SK-N-SH (cell line): ENCODE measurements at regions not wholly inside any gene's neighbourhood (a gene's known extent, or its start where the extent isn't known, plus 50 kb on each side); places are given as distances from the start of the nearest gene placed in this dataset.

Experiments used
- CTCF ChIA-PET: fragments of 300-600, 350-600 bp; formaldehyde crosslinking; extraction: SDS; loops from one replicate; lab custom pipeline; 2021; lab: Yijun Ruan, JAX
- POLR2A ChIA-PET: fragments of 350-600 bp; sonication (Branson Sonifier 250); formaldehyde crosslinking; extraction: SDS; loops from one replicate; lab custom pipeline; 2020; ENCODE audit warnings: antibody characterized with exemption, inconsistent platforms; lab: Yijun Ruan, JAX
- DNase-seq: peaks from one replicate; pipeline ENCODE4 v3.0.0; 2012
- H2AFZ ChIP-seq: fragments of 200-600 bp; sonication (generic); 2 replicates; pipeline ENCODE4 v1.8.1; 2016; ENCODE audit warnings: antibody characterized with exemption, mild to moderate bottlenecking, low read depth
- H3F3A ChIP-seq: fragments of 200-600 bp; sonication (generic); replicated peaks from 2 replicates; pipeline ENCODE3; 2016; ENCODE audit warnings: antibody characterized with exemption, mild to moderate bottlenecking; ENCODE audit not compliant: insufficient read depth
- H3K27ac ChIP-seq, 2 experiments: fragments of 200-500 bp in 1 of 2; fragments of 200-600 bp in 1 of 2; sonication (Bioruptor generic) in 1 of 2; sonication (generic), shearing (Covaris generic) in 1 of 2; 2 replicates each; pipeline versions ENCODE4 v1.5.1 to v1.6.1; 2014 to 2016; ENCODE audit warnings: low read depth in 2 of 2, inconsistent platforms in 1 of 2, low read length in 1 of 2, mild to moderate bottlenecking in 1 of 2, mixed read lengths in 1 of 2
- H3K27me3 ChIP-seq: fragments of 200-600 bp; sonication (generic), shearing (Covaris generic); 2 replicates; pipeline ENCODE4 v1.6.1; 2016; ENCODE audit warnings: mixed run types; ENCODE audit not compliant: insufficient read depth
- H3K36me3 ChIP-seq, 2 experiments: fragments of 200-500 bp in 1 of 2; fragments of 200-600 bp in 1 of 2; sonication (Bioruptor generic) in 1 of 2; sonication (generic) in 1 of 2; replicated peaks in 1 of 2; 2 replicates each; pipeline versions ENCODE3 to v1.5.1; 2014 to 2016; ENCODE audit warnings: low read length in 1 of 2, mild to moderate bottlenecking in 1 of 2; ENCODE audit not compliant: insufficient read depth in 2 of 2, control insufficient read depth in 1 of 2
- H3K4me1 ChIP-seq, 2 experiments: fragments of 200-500 bp in 1 of 2; fragments of 200-600 bp in 1 of 2; sonication (Bioruptor generic) in 1 of 2; sonication (generic), shearing (Covaris generic) in 1 of 2; 2 replicates each; pipeline versions ENCODE4 v1.5.1 to v1.6.1; 2014 to 2016; ENCODE audit warnings: low read depth in 1 of 2, low read length in 1 of 2, mixed run types in 1 of 2; ENCODE audit not compliant: insufficient read depth in 2 of 2, control insufficient read depth in 1 of 2
- H3K4me2 ChIP-seq: fragments of 200-600 bp; sonication (generic), shearing (Covaris generic); 2 replicates; pipeline ENCODE4 v1.6.1; 2017; ENCODE audit warnings: mixed run types
- H3K4me3 ChIP-seq, 2 experiments: fragments of 200-500 bp in 1 of 2; fragments of 200-600 bp in 1 of 2; sonication (Bioruptor generic) in 1 of 2; sonication (generic), shearing (Covaris generic) in 1 of 2; 2 replicates each; pipeline versions ENCODE4 v1.5.1 to v1.8.1; 2014 to 2016; ENCODE audit warnings: low read depth in 2 of 2, inconsistent platforms in 1 of 2, low read length in 1 of 2, mild to moderate bottlenecking in 1 of 2, mixed read lengths in 1 of 2, moderate library complexity in 1 of 2
- H3K79me2 ChIP-seq: fragments of 200-600 bp; sonication (generic); 2 replicates; pipeline ENCODE4 v1.8.1; 2017; ENCODE audit warnings: mild to moderate bottlenecking; ENCODE audit not compliant: insufficient read depth
- H3K9ac ChIP-seq: fragments of 200-600 bp; sonication (generic); 2 replicates; pipeline ENCODE4 v1.6.1; 2017; ENCODE audit warnings: mixed run types
- H3K9me2 ChIP-seq: fragments of 200-600 bp; sonication (generic); 2 replicates; pipeline ENCODE4 v1.6.1; 2017; ENCODE audit warnings: mixed run types
- H3K9me3 ChIP-seq: fragments of 200-600 bp; sonication (generic); 2 replicates; pipeline ENCODE4 v1.6.1; 2017; ENCODE audit warnings: mixed run types, mild to moderate bottlenecking, moderate library complexity
- H4K20me1 ChIP-seq: fragments of 200-600 bp; sonication (generic); 2 replicates; pipeline ENCODE4 v1.6.1; 2017; ENCODE audit warnings: mild to moderate bottlenecking, mixed run types; ENCODE audit not compliant: insufficient read depth
- EP300 ChIP-seq, 2 experiments: IDR thresholded peaks; 2 replicates each; pipeline versions ENCODE4 v1.4.0 to v1.6.1; 2012; ENCODE audit warnings: borderline replicate concordance in 1 of 2, low read depth in 1 of 2, low read length in 1 of 2
- EZH2phosphoT487 ChIP-seq: fragments of 200-600 bp; sonication (generic); IDR thresholded peaks from 2 replicates; pipeline ENCODE4 v1.6.1; 2017; ENCODE audit warnings: low read depth, mixed run types, mild to moderate bottlenecking, antibody characterized with exemption, moderate library complexity, borderline replicate concordance
- FOXJ3 ChIP-seq: sonication (generic); formaldehyde crosslinking; IDR thresholded peaks from 2 replicates; pipeline ENCODE4 v1.5.1; 2020; ENCODE audit warnings: mild to moderate bottlenecking, missing genetic modification reagents
- FOXM1 ChIP-seq: IDR thresholded peaks from 2 replicates; pipeline ENCODE4 v1.4.0; 2012; ENCODE audit warnings: low read depth, mild to moderate bottlenecking
- GABPA ChIP-seq: IDR thresholded peaks from 2 replicates; pipeline ENCODE4 v1.4.0; 2012; ENCODE audit warnings: low read depth, mild to moderate bottlenecking
- IRF3 ChIP-seq: fragments of 150-350 bp; IDR thresholded peaks from 2 replicates; pipeline ENCODE4 v1.6.1; 2016; ENCODE audit warnings: mild to moderate bottlenecking, low read depth, low read length
- JUND ChIP-seq: IDR thresholded peaks from 2 replicates; pipeline ENCODE4 v1.4.0; 2012
- MEF2A ChIP-seq: IDR thresholded peaks from 2 replicates; pipeline ENCODE4 v1.4.0; 2012; ENCODE audit warnings: low read depth, borderline replicate concordance
- POLR2AphosphoS5 ChIP-seq: IDR thresholded peaks from 2 replicates; pipeline ENCODE4 v1.6.1; 2012; ENCODE audit warnings: low read depth, low read length
- RAD21 ChIP-seq: IDR thresholded peaks from 2 replicates; pipeline ENCODE4 v1.6.1; 2012; ENCODE audit warnings: mild to moderate bottlenecking, low read length
- RCOR1 ChIP-seq: fragments of 150-350 bp; IDR thresholded peaks from 2 replicates; pipeline ENCODE4 v1.6.1; 2017; ENCODE audit warnings: antibody characterized with exemption, low read length
- RFX5 ChIP-seq: IDR thresholded peaks from 2 replicates; pipeline ENCODE4 v1.6.1; 2012; ENCODE audit warnings: mild to moderate bottlenecking, improper control_type of control experiment, low read length
- RXRA ChIP-seq: IDR thresholded peaks from 2 replicates; pipeline ENCODE4 v1.4.0; 2012; ENCODE audit warnings: low read depth, mild to moderate bottlenecking, borderline replicate concordance
- TAF1 ChIP-seq: IDR thresholded peaks from 2 replicates; pipeline ENCODE4 v1.6.1; 2012; ENCODE audit warnings: low read depth, mild to moderate bottlenecking, low read length, moderate library complexity, borderline replicate concordance
- TEAD4 ChIP-seq: IDR thresholded peaks from 2 replicates; pipeline ENCODE4 v1.4.0; 2012; ENCODE audit warnings: mild to moderate bottlenecking, borderline replicate concordance; ENCODE audit not compliant: insufficient read depth
- USF1 ChIP-seq: IDR thresholded peaks from 2 replicates; pipeline ENCODE4 v1.4.0; 2012; ENCODE audit warnings: low read depth, borderline replicate concordance
- USF2 ChIP-seq: fragments of 150-350 bp; IDR thresholded peaks from 2 replicates; pipeline ENCODE4 v1.6.1; 2017; ENCODE audit warnings: antibody characterized with exemption, low read length, low read depth, borderline replicate concordance
- YY1 ChIP-seq: IDR thresholded peaks from 2 replicates; pipeline ENCODE4 v1.4.0; 2012; ENCODE audit warnings: low read depth, mild to moderate bottlenecking
- WGBS: methylation state at CpG from one replicate; pipeline ENCODE4 v1.1.6; 2017; ENCODE audit warnings: low lambda C conversion rate; 5-methylcytosine and 5-hydroxymethylcytosine counted together
- TF ChIP-seq, protein P1 (sequence below): fragments of 200-600 bp; sonication (generic); IDR thresholded peaks from 2 replicates; pipeline ENCODE4 v1.6.1; 2017; ENCODE audit warnings: antibody characterized with exemption, mild to moderate bottlenecking, moderate library complexity
- TF ChIP-seq, protein P2 (sequence below): IDR thresholded peaks from 2 replicates; pipeline ENCODE4; 2012

- H4K20me1 ChIP-seq = no peaks in the 10 kb centered on the region
- no peak for TF ChIP-seq TAF1
- TF ChIP-seq POLR2AphosphoS5 = no peak
- TF ChIP-seq EP300 (IDR thresholded peaks at IDR 0.05; ENCODE audit: borderline replicate concordance in 1 of 2, low read depth in 1 of 2, low read length in 1 of 2) = no peak
- no peak for TF ChIP-seq YY1
- no peak for TF ChIP-seq MEF2A
- no peak for TF ChIP-seq USF1
- no peak for TF ChIP-seq EZH2phosphoT487
- H3K27me3 ChIP-seq = no peaks in the 10 kb centered on the region
- ChIA-PET POLR2A (no interaction called here), CTCF (no interaction called here)
- H3K9me3 ChIP-seq = no peaks in the 10 kb centered on the region
- no peaks in the 10 kb centered on the region for H3K9me2 ChIP-seq
- no peaks in the 10 kb centered on the region for H3K4me1 ChIP-seq
- H3K27ac ChIP-seq = no peak overlapping the region
- no peak overlapping the region for H3K4me2 ChIP-seq
- WGBS = 31% methylated on average over 7 of the region's 7 CpGs
- no peaks in the 10 kb centered on the region for H3K79me2 ChIP-seq
- no peak overlapping the region for H2AFZ ChIP-seq
- DNase-seq = no peak
- no peaks in the 10 kb centered on the region for H3K36me3 ChIP-seq
- H3F3A ChIP-seq = no peaks in the 10 kb centered on the region
- H3K9ac ChIP-seq = no peak overlapping the region
- no peak overlapping the region for H3K4me3 ChIP-seq
Observed at GRCh38 chr4:187141101-187141500, 417.4 kb upstream of the FAT1 start.

DNA sequence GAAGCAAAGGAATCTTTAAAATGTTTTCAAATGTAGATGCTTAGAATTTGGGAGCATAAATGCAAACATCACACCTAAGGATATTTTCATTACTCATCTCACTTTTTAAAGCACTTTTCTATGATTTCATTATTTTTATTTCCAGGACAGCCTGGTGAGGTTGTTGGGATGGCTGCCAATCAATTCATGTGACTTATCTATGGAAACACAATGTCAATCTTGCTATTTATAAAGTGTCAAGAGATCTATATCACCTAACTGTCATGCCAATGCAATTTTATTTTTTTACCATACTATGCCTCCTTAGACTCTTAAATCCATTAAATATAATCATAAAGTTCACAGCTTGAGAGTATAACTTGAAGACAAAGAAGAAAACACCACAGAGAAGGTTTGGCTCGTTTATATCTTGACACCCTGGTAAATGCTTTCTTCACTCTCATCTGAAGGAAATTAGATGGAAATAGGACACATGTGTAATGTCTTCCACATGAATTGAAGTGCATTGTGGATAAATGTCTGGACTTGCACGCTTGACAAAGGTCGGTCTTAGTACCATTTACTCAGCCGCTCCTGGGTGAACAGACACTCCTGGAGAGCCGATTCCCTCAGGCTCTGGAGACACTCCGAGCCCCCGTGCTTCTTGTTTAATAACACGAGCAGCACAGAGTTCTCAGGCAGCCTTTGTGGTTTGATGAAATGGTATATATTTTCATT lies 425.7 kb upstream of the FAT1 start:
- no peak for DNase-seq

More for the DNA sequence above, 425.7 kb upstream of the FAT1 start:
- Histone ChIP-seq H3K4me2 (no peak overlapping the region), H3K27ac (no peak overlapping the region), H3K4me1 (no peaks in the 10 kb centered on the region), H3K9me2 (no peaks in the 10 kb centered on the region), H3K4me3 (no peak overlapping the region), H3K27me3 (no peaks in the 10 kb centered on the region), H2AFZ (no peak overlapping the region), H3K79me2 (no peaks in the 10 kb centered on the region), H3K9me3 (no peaks in the 10 kb centered on the region), H3K9ac (no peak overlapping the region), H4K20me1 (no peaks in the 10 kb centered on the region), H3F3A (no peaks in the 10 kb centered on the region), H3K36me3 (no peaks in the 10 kb centered on the region)
- ChIA-PET CTCF (no interaction called here), POLR2A (no interaction called here)
- TF ChIP-seq RCOR1 (no peak), TEAD4 (no peak), IRF3 (no peak), RFX5 (no peak), RXRA (no peak), FOXM1 (no peak), JUND (no peak), GABPA (no peak), MEF2A (no peak), YY1 (no peak), USF2 (no peak), RAD21 (no peak), USF1 (no peak), FOXJ3 (CRISPR knock-in tag) (no peak)
- TF ChIP-seq, protein P1, sequence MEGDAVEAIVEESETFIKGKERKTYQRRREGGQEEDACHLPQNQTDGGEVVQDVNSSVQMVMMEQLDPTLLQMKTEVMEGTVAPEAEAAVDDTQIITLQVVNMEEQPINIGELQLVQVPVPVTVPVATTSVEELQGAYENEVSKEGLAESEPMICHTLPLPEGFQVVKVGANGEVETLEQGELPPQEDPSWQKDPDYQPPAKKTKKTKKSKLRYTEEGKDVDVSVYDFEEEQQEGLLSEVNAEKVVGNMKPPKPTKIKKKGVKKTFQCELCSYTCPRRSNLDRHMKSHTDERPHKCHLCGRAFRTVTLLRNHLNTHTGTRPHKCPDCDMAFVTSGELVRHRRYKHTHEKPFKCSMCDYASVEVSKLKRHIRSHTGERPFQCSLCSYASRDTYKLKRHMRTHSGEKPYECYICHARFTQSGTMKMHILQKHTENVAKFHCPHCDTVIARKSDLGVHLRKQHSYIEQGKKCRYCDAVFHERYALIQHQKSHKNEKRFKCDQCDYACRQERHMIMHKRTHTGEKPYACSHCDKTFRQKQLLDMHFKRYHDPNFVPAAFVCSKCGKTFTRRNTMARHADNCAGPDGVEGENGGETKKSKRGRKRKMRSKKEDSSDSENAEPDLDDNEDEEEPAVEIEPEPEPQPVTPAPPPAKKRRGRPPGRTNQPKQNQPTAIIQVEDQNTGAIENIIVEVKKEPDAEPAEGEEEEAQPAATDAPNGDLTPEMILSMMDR = no peak
- TF ChIP-seq, protein P2, sequence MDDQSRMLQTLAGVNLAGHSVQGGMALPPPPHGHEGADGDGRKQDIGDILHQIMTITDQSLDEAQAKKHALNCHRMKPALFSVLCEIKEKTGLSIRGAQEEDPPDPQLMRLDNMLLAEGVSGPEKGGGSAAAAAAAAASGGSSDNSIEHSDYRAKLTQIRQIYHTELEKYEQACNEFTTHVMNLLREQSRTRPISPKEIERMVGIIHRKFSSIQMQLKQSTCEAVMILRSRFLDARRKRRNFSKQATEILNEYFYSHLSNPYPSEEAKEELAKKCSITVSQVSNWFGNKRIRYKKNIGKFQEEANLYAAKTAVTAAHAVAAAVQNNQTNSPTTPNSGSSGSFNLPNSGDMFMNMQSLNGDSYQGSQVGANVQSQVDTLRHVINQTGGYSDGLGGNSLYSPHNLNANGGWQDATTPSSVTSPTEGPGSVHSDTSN = no peak
- 26% methylated on average over 8 of the region's 8 CpGs for WGBS
